MV-4-11 (cell line): ENCODE measurements at regions not wholly inside any gene's neighbourhood (a gene's known extent, or its start where the extent isn't known, plus 50 kb on each side); places are given as distances from the start of the nearest gene placed in this dataset.
A peak's percentile ranks its signal among the peaks of the same experiment; 100 is the strongest.

Source experiments
- DNase-seq: peaks from one replicate; lab custom pipeline; 2025; lab: John Stamatoyannopoulos, UW

- no peak for DNase-seq
Measured at GRCh38 chr2:194769030-194769429, 888.0 kb upstream of the SLC39A10 start.

GRCh38 chr2:194765723-194766122 lies 891.3 kb upstream of the SLC39A10 start:
- no peak for DNase-seq

- DNase-seq: no peak
Measured at GRCh38 chr2:194750926-194751325, 906.1 kb upstream of the SLC39A10 start.

- no peak for DNase-seq
Measured at GRCh38 chr2:194745557-194746146, 911.4 kb upstream of the SLC39A10 start.

GRCh38 chr2:194742706-194743105 lies 914.3 kb upstream of the SLC39A10 start:
- DNase-seq: no peak

GRCh38 chr2:194739217-194739616 lies 917.8 kb upstream of the SLC39A10 start:
- DNase-seq: no peak

GRCh38 chr2:194735837-194736542 lies 921.0 kb upstream of the SLC39A10 start:
- no peak for DNase-seq

GRCh38 chr2:194730266-194730665 lies 926.8 kb upstream of the SLC39A10 start:
- no peak for DNase-seq

- no peak for DNase-seq
Measured at GRCh38 chr2:194725169-194725568, 931.9 kb upstream of the SLC39A10 start.

- no peak for DNase-seq
Measured at GRCh38 chr2:194723446-194723845, 933.6 kb upstream of the SLC39A10 start.

GRCh38 chr2:194721227-194721626 lies 935.8 kb upstream of the SLC39A10 start:
- no peak for DNase-seq

- DNase-seq: no peak
Measured at GRCh38 chr2:194720462-194720861, 936.6 kb upstream of the SLC39A10 start.

GRCh38 chr2:194718881-194719280 lies 938.1 kb upstream of the SLC39A10 start:
- DNase-seq: no peak

- DNase-seq: no peak
Measured at GRCh38 chr2:194714541-194714940, 942.5 kb upstream of the SLC39A10 start.

- no peak for DNase-seq
Measured at GRCh38 chr2:194709840-194710239, 947.2 kb upstream of the SLC39A10 start.

- DNase-seq: no peak
Measured at GRCh38 chr2:194706179-194706578, 950.8 kb upstream of the SLC39A10 start.

- DNase-seq: no peak
Measured at GRCh38 chr2:194705398-194705797, 951.6 kb upstream of the SLC39A10 start.

- no peak for DNase-seq
Measured at GRCh38 chr2:194700726-194701125, 956.3 kb upstream of the SLC39A10 start.

GRCh38 chr2:194700116-194700515 lies 956.9 kb upstream of the SLC39A10 start:
- DNase-seq: no peak

GRCh38 chr2:194698012-194698411 lies 959.0 kb upstream of the SLC39A10 start:
- no peak for DNase-seq

- DNase-seq: no peak
Measured at GRCh38 chr2:194697439-194697838, 959.6 kb upstream of the SLC39A10 start.

- no peak for DNase-seq
Measured at GRCh38 chr2:194696690-194697089, 960.3 kb upstream of the SLC39A10 start.

GRCh38 chr2:194686569-194686968 lies 970.5 kb upstream of the SLC39A10 start:
- peak; percentile 5 for DNase-seq

- DNase-seq: no peak
Measured at GRCh38 chr2:194674043-194674442, 983.0 kb upstream of the SLC39A10 start.
